ENCODE measurements at regions not wholly inside any gene's neighbourhood (a gene's known extent, or its start where the extent isn't known, plus 50 kb on each side); places are given as distances from the start of the nearest gene placed in this dataset.

GRCh38 chr5:72561148-72561972, 54.1 kb upstream of the ZNF366 start:
- no peaks in the 10 kb centered on the region for H3K79me1 ChIP-seq (replicated peaks; ENCODE audit: low read length, poor library complexity, severe bottlenecking)
- H2AK5ac ChIP-seq (ENCODE audit: low read length, severe bottlenecking) = no peak overlapping the region
- DNase-seq = no peak
- H3K9me3 ChIP-seq (ENCODE audit: control insufficient read depth, low read length) = no peaks in the 10 kb centered on the region
- H3K4me1 ChIP-seq (ENCODE audit: control insufficient read depth, insufficient read depth, low read depth, low read length) = peaks cover 7% of the 10 kb centered on the region
- no peak overlapping the region for H3K27ac ChIP-seq (ENCODE audit: low read length, poor library complexity, severe bottlenecking)
- H4K91ac ChIP-seq (ENCODE audit: low read length) = no peak overlapping the region
- no peak overlapping the region for H2BK15ac ChIP-seq (ENCODE audit: low read depth, poor library complexity, severe bottlenecking)
- H3K36me3 ChIP-seq (ENCODE audit: control insufficient read depth in 1 of 2, insufficient read depth in 2 of 2, low read depth in 1 of 2, low read length in 2 of 2) = no peaks in the 10 kb centered on the region
- WGBS = 87% methylated on average over 4 of the region's 5 CpGs
- no peak overlapping the region for H3K18ac ChIP-seq (ENCODE audit: low read depth in 1 of 2, low read length in 2 of 2)
- no peak overlapping the region for H3K4me3 ChIP-seq (ENCODE audit: insufficient read depth in 1 of 2, low read depth in 1 of 2, low read length in 2 of 2)
- H3K14ac ChIP-seq (ENCODE audit: low read length in 2 of 2) = no peak overlapping the region
- H3K4me2 ChIP-seq (ENCODE audit: low read length, poor library complexity, severe bottlenecking) = no peak overlapping the region
- H2BK12ac ChIP-seq (ENCODE audit: low read length in 2 of 2) = no peak overlapping the region
- H2BK120ac ChIP-seq (ENCODE audit: low read depth, low read length) = no peak overlapping the region
- H3K4ac ChIP-seq (ENCODE audit: low read depth in 1 of 2, low read length in 2 of 2) = no peak overlapping the region
- no peak overlapping the region for H3K23ac ChIP-seq (ENCODE audit: low read length in 2 of 2)
- H4K8ac ChIP-seq (ENCODE audit: low read length) = no peak overlapping the region
- H2AFZ ChIP-seq (ENCODE audit: low read depth, low read length) = no peak overlapping the region
- H3K27me3 ChIP-seq (ENCODE audit: control insufficient read depth in 1 of 2, insufficient read depth in 1 of 2, low read length in 2 of 2) = no peaks in the 10 kb centered on the region
- no peak overlapping the region for H2BK5ac ChIP-seq (ENCODE audit: low read depth, low read length, poor library complexity, severe bottlenecking)
- no peak overlapping the region for H3K9ac ChIP-seq (ENCODE audit: low read length)

GRCh38 chr5:72559866-72560766, 52.9 kb upstream of the ZNF366 start:
- H3K27ac ChIP-seq (ENCODE audit: low read length, poor library complexity, severe bottlenecking) = no peak overlapping the region
- H2BK12ac ChIP-seq (ENCODE audit: low read length in 2 of 2) = no peak overlapping the region
- no peak overlapping the region for H3K4me3 ChIP-seq (ENCODE audit: insufficient read depth in 1 of 2, low read depth in 1 of 2, low read length in 2 of 2)
- peaks cover 10% of the 10 kb centered on the region for H3K4me1 ChIP-seq (ENCODE audit: control insufficient read depth, insufficient read depth, low read depth, low read length)
- peak overlapping the region; percentile 12 for H2BK15ac ChIP-seq (ENCODE audit: low read depth, poor library complexity, severe bottlenecking)
- H3K4ac ChIP-seq (ENCODE audit: low read depth in 1 of 2, low read length in 2 of 2) = no peak overlapping the region
- no peak for DNase-seq
- no peaks in the 10 kb centered on the region for H3K9me3 ChIP-seq (ENCODE audit: control insufficient read depth, low read length)
- no peak overlapping the region for H3K18ac ChIP-seq (ENCODE audit: low read depth in 1 of 2, low read length in 2 of 2)
- no peak overlapping the region for H2BK5ac ChIP-seq (ENCODE audit: low read depth, low read length, poor library complexity, severe bottlenecking)
- no peaks in the 10 kb centered on the region for H3K36me3 ChIP-seq (ENCODE audit: control insufficient read depth in 1 of 2, insufficient read depth in 2 of 2, low read depth in 1 of 2, low read length in 2 of 2)
- H3K14ac ChIP-seq (ENCODE audit: low read length in 2 of 2) = peak overlapping the region in 1 of 2 experiments; percentile 26
- 96% methylated on average over 4 of the region's 5 CpGs for WGBS
- H3K4me2 ChIP-seq (ENCODE audit: low read length, poor library complexity, severe bottlenecking) = no peak overlapping the region
- H4K91ac ChIP-seq (ENCODE audit: low read length) = no peak overlapping the region
- no peak overlapping the region for H2AK5ac ChIP-seq (ENCODE audit: low read length, severe bottlenecking)
- H3K23ac ChIP-seq (ENCODE audit: low read length in 2 of 2) = no peak overlapping the region
- no peak overlapping the region for H2BK120ac ChIP-seq (ENCODE audit: low read depth, low read length)
- no peak overlapping the region for H4K8ac ChIP-seq (ENCODE audit: low read length)
- no peak overlapping the region for H3K9ac ChIP-seq (ENCODE audit: low read length)
- H3K27me3 ChIP-seq (ENCODE audit: control insufficient read depth in 1 of 2, insufficient read depth in 1 of 2, low read length in 2 of 2) = no peaks in the 10 kb centered on the region
- H3K79me1 ChIP-seq (replicated peaks; ENCODE audit: low read length, poor library complexity, severe bottlenecking) = no peaks in the 10 kb centered on the region
- no peak overlapping the region for H2AFZ ChIP-seq (ENCODE audit: low read depth, low read length)

GRCh38 chr5:72558383-72558782, 51.2 kb upstream of the ZNF366 start:
- Histone ChIP-seq H3K36me3 (ENCODE audit: control insufficient read depth in 1 of 2, insufficient read depth in 2 of 2, low read depth in 1 of 2, low read length in 2 of 2) (no peaks in the 10 kb centered on the region), H2BK12ac (ENCODE audit: low read length in 2 of 2) (no peak overlapping the region), H3K79me1 (replicated peaks; ENCODE audit: low read length, poor library complexity, severe bottlenecking) (no peaks in the 10 kb centered on the region), H3K4ac (ENCODE audit: low read depth in 1 of 2, low read length in 2 of 2) (no peak overlapping the region), H4K91ac (ENCODE audit: low read length) (no peak overlapping the region), H2BK120ac (ENCODE audit: low read depth, low read length) (no peak overlapping the region), H3K23ac (ENCODE audit: low read length in 2 of 2) (no peak overlapping the region), H3K9ac (ENCODE audit: low read length) (no peak overlapping the region), H2BK5ac (ENCODE audit: low read depth, low read length, poor library complexity, severe bottlenecking) (no peak overlapping the region), H3K14ac (ENCODE audit: low read length in 2 of 2) (no peak overlapping the region), H3K27me3 (ENCODE audit: control insufficient read depth in 1 of 2, insufficient read depth in 1 of 2, low read length in 2 of 2) (no peaks in the 10 kb centered on the region), H2BK15ac (ENCODE audit: low read depth, poor library complexity, severe bottlenecking) (no peak overlapping the region), H2AK5ac (ENCODE audit: low read length, severe bottlenecking) (no peak overlapping the region), H3K27ac (ENCODE audit: low read length, poor library complexity, severe bottlenecking) (no peak overlapping the region), H3K4me1 (ENCODE audit: control insufficient read depth, insufficient read depth, low read depth, low read length) (peaks cover 10% of the 10 kb centered on the region), H3K9me3 (ENCODE audit: control insufficient read depth, low read length) (no peaks in the 10 kb centered on the region), H3K4me3 (ENCODE audit: insufficient read depth in 1 of 2, low read depth in 1 of 2, low read length in 2 of 2) (no peak overlapping the region), H3K18ac (ENCODE audit: low read depth in 1 of 2, low read length in 2 of 2) (no peak overlapping the region), H4K8ac (ENCODE audit: low read length) (no peak overlapping the region), H3K4me2 (ENCODE audit: low read length, poor library complexity, severe bottlenecking) (no peak overlapping the region), H2AFZ (ENCODE audit: low read depth, low read length) (no peak overlapping the region)
- 95% methylated on average over 2 of the region's 2 CpGs for WGBS
- peak; percentile 29 for DNase-seq

GRCh38 chr5:72558046-72558336, 50.8 kb upstream of the ZNF366 start:
- no peaks in the 10 kb centered on the region for H3K36me3 ChIP-seq (ENCODE audit: control insufficient read depth in 1 of 2, insufficient read depth in 2 of 2, low read depth in 1 of 2, low read length in 2 of 2)
- peak overlapping the region in 1 of 2 experiments; percentile 49 for H2BK12ac ChIP-seq (ENCODE audit: low read length in 2 of 2)
- no peak overlapping the region for H2AK5ac ChIP-seq (ENCODE audit: low read length, severe bottlenecking)
- no peak overlapping the region for H4K91ac ChIP-seq (ENCODE audit: low read length)
- H2AFZ ChIP-seq (ENCODE audit: low read depth, low read length) = no peak overlapping the region
- no peak overlapping the region for H3K9ac ChIP-seq (ENCODE audit: low read length)
- H3K23ac ChIP-seq (ENCODE audit: low read length in 2 of 2) = no peak overlapping the region
- no peak overlapping the region for H4K8ac ChIP-seq (ENCODE audit: low read length)
- WGBS = 91% methylated on average over 6 of the region's 11 CpGs
- H3K14ac ChIP-seq (ENCODE audit: low read length in 2 of 2) = no peak overlapping the region
- H3K79me1 ChIP-seq (replicated peaks; ENCODE audit: low read length, poor library complexity, severe bottlenecking) = no peaks in the 10 kb centered on the region
- DNase-seq = no peak
- H3K4ac ChIP-seq (ENCODE audit: low read depth in 1 of 2, low read length in 2 of 2) = no peak overlapping the region
- H2BK5ac ChIP-seq (ENCODE audit: low read depth, low read length, poor library complexity, severe bottlenecking) = no peak overlapping the region
- no peak overlapping the region for H3K27ac ChIP-seq (ENCODE audit: low read length, poor library complexity, severe bottlenecking)
- H3K27me3 ChIP-seq (ENCODE audit: control insufficient read depth in 1 of 2, insufficient read depth in 1 of 2, low read length in 2 of 2) = no peaks in the 10 kb centered on the region
- H2BK120ac ChIP-seq (ENCODE audit: low read depth, low read length) = no peak overlapping the region
- no peak overlapping the region for H3K4me2 ChIP-seq (ENCODE audit: low read length, poor library complexity, severe bottlenecking)
- no peak overlapping the region for H3K4me3 ChIP-seq (ENCODE audit: insufficient read depth in 1 of 2, low read depth in 1 of 2, low read length in 2 of 2)
- no peak overlapping the region for H3K18ac ChIP-seq (ENCODE audit: low read depth in 1 of 2, low read length in 2 of 2)
- H3K4me1 ChIP-seq (ENCODE audit: control insufficient read depth, insufficient read depth, low read depth, low read length) = peaks cover 10% of the 10 kb centered on the region
- no peak overlapping the region for H2BK15ac ChIP-seq (ENCODE audit: low read depth, poor library complexity, severe bottlenecking)
- no peaks in the 10 kb centered on the region for H3K9me3 ChIP-seq (ENCODE audit: control insufficient read depth, low read length)

Data from mesenchymal stem cell (in vitro differentiated cells and primary cell).